AG04450 (cell line): ENCODE measurements at regions not wholly inside any gene's neighbourhood (a gene's known extent, or its start where the extent isn't known, plus 50 kb on each side); places are given as distances from the start of the nearest gene placed in this dataset.

Source experiments
- CTCF ChIA-PET: fragments of 300-600, 350-600 bp; formaldehyde crosslinking; extraction: SDS; loops from one replicate; lab custom pipeline; 2022; ENCODE audit warnings: antibody characterized with exemption, inconsistent platforms; lab: Charles Lee
- POLR2A ChIA-PET: fragments of 350-600 bp; formaldehyde crosslinking; extraction: SDS; loops from one replicate; lab custom pipeline; 2021; ENCODE audit warnings: antibody characterized with exemption, inconsistent platforms; lab: Yijun Ruan, JAX
- DNase-seq: peaks from one replicate; pipeline ENCODE4 v3.0.0-alpha.2; 2011; ENCODE audit warnings: low read depth, low spot score
- H3K27ac ChIP-seq: one replicate; pipeline ENCODE4 v1.5.1; 2012; ENCODE audit warnings: low read depth, low read length, control low read depth
- H3K27me3 ChIP-seq: one replicate; pipeline ENCODE4 v1.6.0; 2012; ENCODE audit warnings: low read length; ENCODE audit not compliant: control insufficient read depth, insufficient read depth
- H3K4me3 ChIP-seq: 2 replicates; pipeline ENCODE4 v1.5.1; 2011; ENCODE audit warnings: mild to moderate bottlenecking, low read depth, low read length, control low read depth
- H3K9me3 ChIP-seq: 2 replicates; pipeline ENCODE4 v1.5.1; 2012; ENCODE audit warnings: low read length; ENCODE audit not compliant: control insufficient read depth, insufficient read depth
- TF ChIP-seq, protein P1 (sequence below): IDR thresholded peaks from 2 replicates; pipeline ENCODE4 v1.5.1; 2011; ENCODE audit warnings: low read depth, low read length, control low read depth, inconsistent platforms

DNA sequence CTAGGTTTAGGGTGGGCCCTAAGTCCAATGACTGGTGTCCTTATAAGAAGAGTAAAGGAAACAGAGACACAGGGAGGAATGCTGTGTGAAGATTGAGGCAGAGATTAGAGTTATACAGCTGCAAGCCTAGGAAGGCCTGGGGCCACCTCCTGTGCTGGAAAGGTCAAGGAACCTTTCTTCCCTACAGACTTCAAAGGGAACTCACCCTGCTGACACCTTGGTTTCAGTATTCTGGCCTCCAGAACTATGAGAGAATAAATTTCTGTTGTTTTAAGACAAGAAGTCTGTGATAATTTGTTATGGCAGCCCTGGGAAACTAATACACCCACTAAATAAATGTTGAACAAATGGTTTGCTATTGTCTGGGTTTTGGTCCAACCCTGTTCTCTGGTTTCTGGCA, 102.3 kb upstream of the NEUROD1 start:
- DNase-seq: no peak
- Histone ChIP-seq H3K4me3 (no peak overlapping the region), H3K27ac (no peak overlapping the region), H3K27me3 (no peaks in the 10 kb centered on the region), H3K9me3 (no peaks in the 10 kb centered on the region)
- CTCF ChIA-PET: no interaction called here
- TF ChIP-seq, protein P1, sequence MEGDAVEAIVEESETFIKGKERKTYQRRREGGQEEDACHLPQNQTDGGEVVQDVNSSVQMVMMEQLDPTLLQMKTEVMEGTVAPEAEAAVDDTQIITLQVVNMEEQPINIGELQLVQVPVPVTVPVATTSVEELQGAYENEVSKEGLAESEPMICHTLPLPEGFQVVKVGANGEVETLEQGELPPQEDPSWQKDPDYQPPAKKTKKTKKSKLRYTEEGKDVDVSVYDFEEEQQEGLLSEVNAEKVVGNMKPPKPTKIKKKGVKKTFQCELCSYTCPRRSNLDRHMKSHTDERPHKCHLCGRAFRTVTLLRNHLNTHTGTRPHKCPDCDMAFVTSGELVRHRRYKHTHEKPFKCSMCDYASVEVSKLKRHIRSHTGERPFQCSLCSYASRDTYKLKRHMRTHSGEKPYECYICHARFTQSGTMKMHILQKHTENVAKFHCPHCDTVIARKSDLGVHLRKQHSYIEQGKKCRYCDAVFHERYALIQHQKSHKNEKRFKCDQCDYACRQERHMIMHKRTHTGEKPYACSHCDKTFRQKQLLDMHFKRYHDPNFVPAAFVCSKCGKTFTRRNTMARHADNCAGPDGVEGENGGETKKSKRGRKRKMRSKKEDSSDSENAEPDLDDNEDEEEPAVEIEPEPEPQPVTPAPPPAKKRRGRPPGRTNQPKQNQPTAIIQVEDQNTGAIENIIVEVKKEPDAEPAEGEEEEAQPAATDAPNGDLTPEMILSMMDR: no peak
- POLR2A ChIA-PET: no interaction called here

DNA sequence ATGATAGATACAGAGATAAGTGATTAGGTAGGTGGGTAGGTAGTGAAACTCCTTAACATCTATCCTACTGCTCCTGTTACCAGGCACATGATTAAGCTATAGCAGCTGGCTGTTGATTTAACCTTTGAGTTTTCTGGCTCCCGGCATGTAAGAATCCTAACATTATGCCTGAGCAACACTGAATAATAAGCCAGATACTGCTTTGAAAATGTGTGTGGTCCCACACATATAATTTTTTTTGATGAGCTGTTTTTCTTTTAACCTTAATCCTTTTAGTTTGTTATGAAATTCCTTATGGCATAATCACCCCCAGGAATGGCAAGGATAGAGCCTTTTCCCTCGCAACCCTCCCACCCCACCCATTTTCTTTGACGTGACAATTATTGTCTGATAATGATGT, 104.2 kb upstream of the NEUROD1 start:
- TF ChIP-seq, protein P1: no peak
- DNase-seq: no peak
- Histone ChIP-seq H3K9me3 (no peaks in the 10 kb centered on the region), H3K27ac (no peak overlapping the region), H3K27me3 (no peaks in the 10 kb centered on the region), H3K4me3 (no peak overlapping the region)
- POLR2A ChIA-PET: no interaction called here
- CTCF ChIA-PET: interaction anchor here (1.1 kb wide), 1 partner anchor 120 kb away, joined by 3 read pairs; no protein-coding TSS in a partner anchor

DNA sequence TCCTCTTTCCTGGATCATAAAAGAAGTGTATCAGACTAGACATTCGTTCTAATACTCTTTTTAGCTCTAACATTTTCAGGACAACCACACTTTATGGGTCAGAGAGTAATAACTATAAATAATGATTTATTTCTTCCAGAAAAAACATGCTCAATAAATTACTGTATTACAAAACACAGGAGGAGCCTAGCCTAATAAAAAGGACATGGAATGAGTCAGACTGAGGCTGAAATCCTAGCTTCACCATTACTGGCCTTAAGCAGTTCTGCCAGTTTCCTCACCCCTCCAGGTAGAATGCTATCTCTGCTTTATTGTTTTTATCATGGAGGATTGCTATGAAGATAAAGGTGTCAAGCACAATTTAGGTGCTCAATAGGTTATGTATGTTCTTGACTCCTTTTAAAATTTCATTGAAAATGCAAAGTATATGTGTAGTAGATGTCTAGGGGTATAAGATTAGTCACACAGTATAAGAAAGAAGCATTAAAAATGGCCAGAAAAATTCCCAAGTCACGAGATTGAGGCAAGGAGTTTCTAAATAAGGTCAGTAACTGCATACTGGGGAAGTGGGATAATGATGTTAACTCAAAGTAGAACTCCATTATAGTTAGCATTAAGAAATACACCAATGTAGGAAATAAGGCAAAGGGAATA, 105.5 kb upstream of the NEUROD1 start:
- Histone ChIP-seq H3K27ac (no peak overlapping the region), H3K9me3 (no peaks in the 10 kb centered on the region), H3K27me3 (no peaks in the 10 kb centered on the region), H3K4me3 (no peak overlapping the region)
- no peak for DNase-seq
- TF ChIP-seq, protein P1: no peak
- CTCF ChIA-PET: interaction anchor here (1.1 to 1.2 kb wide), 2 partner anchors 43 to 119 kb away, joined by 3 to 4 read pairs; no protein-coding TSS in a partner anchor
- POLR2A ChIA-PET: no interaction called here

DNA sequence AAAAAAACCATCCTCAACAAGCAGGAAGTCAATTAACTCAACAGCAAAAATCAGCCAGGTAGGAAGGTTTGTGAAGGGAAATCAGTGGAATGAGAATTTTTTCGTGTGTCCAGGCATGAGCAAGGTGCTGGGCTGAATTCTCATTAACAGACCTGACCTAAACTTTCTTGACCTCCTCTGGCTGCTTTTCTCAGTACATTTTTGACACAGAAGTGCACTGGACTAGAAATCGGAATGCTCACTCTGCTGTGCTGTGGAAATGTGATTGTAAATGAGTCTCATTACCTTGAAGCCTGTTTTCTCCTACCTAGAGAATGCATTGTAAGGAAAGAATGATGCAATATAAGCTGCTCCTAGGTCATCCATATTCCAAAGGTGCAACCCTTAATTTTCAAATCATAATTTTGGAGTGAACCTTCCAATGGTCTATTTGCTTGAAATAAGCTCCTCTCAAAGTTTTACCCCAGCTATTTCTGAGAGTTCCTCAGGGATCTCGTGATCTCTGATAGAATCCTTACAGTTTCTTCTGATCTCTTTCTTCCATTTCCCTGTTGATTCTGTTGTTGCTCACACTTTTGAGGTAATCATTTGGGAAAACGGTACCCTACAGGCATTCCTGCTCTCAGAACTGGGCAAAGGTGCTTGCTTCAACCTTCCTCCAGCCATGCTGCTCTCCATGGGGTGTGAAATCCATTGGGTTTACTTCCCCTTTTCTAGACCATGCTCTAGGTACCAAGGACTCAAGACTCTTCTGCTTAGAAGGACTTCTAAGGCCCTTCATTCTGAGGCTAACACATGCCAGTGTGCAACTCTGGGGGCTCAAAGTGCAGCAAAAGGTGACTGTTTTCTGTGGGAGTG, 104.9 kb upstream of the ITPRID2 start:
- Histone ChIP-seq H3K27me3 (no peaks in the 10 kb centered on the region), H3K27ac (no peak overlapping the region), H3K9me3 (no peaks in the 10 kb centered on the region), H3K4me3 (no peak overlapping the region)
- ChIA-PET CTCF (interaction anchor here (0.9 kb wide), 1 partner anchor 44 kb away, joined by 3 read pairs; no protein-coding TSS in a partner anchor), POLR2A (no interaction called here)
- DNase-seq: no peak
- TF ChIP-seq, protein P1: no peak
